H1 (cell line): ENCODE measurements at regions not wholly inside any gene's neighbourhood (a gene's known extent, or its start where the extent isn't known, plus 50 kb on each side); places are given as distances from the start of the nearest gene placed in this dataset.

ENCODE experiments used
- CTCF ChIA-PET: fragments of 300-600 bp; sonication (Branson Sonifier 250); formaldehyde crosslinking; loops from one replicate; lab custom pipeline; 2021; ENCODE audit not compliant: partially characterized antibody; lab: Charles Lee
- POLR2A ChIA-PET: fragments of 300-600 bp; sonication (Branson Sonifier 250); formaldehyde crosslinking; loops from one replicate; lab custom pipeline; 2021; ENCODE audit warnings: inconsistent platforms; ENCODE audit not compliant: partially characterized antibody; lab: Charles Lee
- DNase-seq, 2 experiments: peaks; one replicate each; pipeline versions ENCODE4 v3.0.0 to v3.0.0-alpha.2; 2010 to 2022; ENCODE audit warnings: low spot score in 2 of 2, low read depth in 1 of 2, mixed read lengths in 1 of 2
- FAIRE-seq: peaks from 2 replicates; lab custom pipeline; 2011; peaks lifted over from hg19 to GRCh38; lab: Jason Lieb, UNC
- H2AFZ ChIP-seq: 2 replicates; pipeline ENCODE4 v1.8.1; 2012; ENCODE audit warnings: low read length, inconsistent platforms
- H2AK5ac ChIP-seq: 2 replicates; pipeline ENCODE4 v1.6.1; 2013; ENCODE audit warnings: low read depth, low read length
- H2BK120ac ChIP-seq: replicated peaks from 2 replicates; pipeline ENCODE3; 2013; ENCODE audit warnings: low read depth, low read length, inconsistent platforms
- H2BK12ac ChIP-seq: 2 replicates; pipeline ENCODE4 v1.6.1; 2013; ENCODE audit warnings: low read depth, low read length
- H2BK15ac ChIP-seq: 2 replicates; pipeline ENCODE4 v1.6.1; 2013; ENCODE audit warnings: low read length
- H2BK20ac ChIP-seq: 2 replicates; pipeline ENCODE4 v1.6.1; 2013; ENCODE audit warnings: low read length
- H2BK5ac ChIP-seq: 2 replicates; pipeline ENCODE4 v1.6.1; 2013; ENCODE audit warnings: low read depth, low read length
- H3K14ac ChIP-seq: 2 replicates; pipeline ENCODE4 v1.6.1; 2013; ENCODE audit warnings: inconsistent platforms; ENCODE audit not compliant: insufficient read length
- H3K18ac ChIP-seq: 2 replicates; pipeline ENCODE4 v1.6.1; 2013; ENCODE audit warnings: low read length; ENCODE audit errors: extremely low read depth
- H3K23ac ChIP-seq: 2 replicates; pipeline ENCODE4 v1.6.1; 2013; ENCODE audit warnings: inconsistent platforms; ENCODE audit not compliant: insufficient read length
- H3K23me2 ChIP-seq: 2 replicates; pipeline ENCODE4 v1.6.1; 2013; ENCODE audit warnings: low read depth, low read length
- H3K27ac ChIP-seq: 2 replicates; pipeline ENCODE4 v1.6.1; 2011; ENCODE audit warnings: low read depth, low read length, inconsistent platforms
- H3K27me3 ChIP-seq, 4 experiments: replicated peaks in 1 of 4; 1 replicate in 1 of 4; 2 replicates in 3 of 4; pipeline versions ENCODE4 v1.6.1 to v1.8.1; 2011 to 2013; ENCODE audit warnings: low read length in 3 of 4, mild to moderate bottlenecking in 3 of 4, inconsistent platforms in 2 of 4, mixed read lengths in 2 of 4, moderate library complexity in 1 of 4; ENCODE audit not compliant: control insufficient read depth in 3 of 4, insufficient read depth in 3 of 4; ENCODE audit errors: extremely low read depth in 1 of 4
- H3K36me3 ChIP-seq, 4 experiments: 2 replicates each; pipeline versions ENCODE4 v1.6.1 to v1.8.1; 2011 to 2013; ENCODE audit warnings: mild to moderate bottlenecking in 4 of 4, low read length in 3 of 4, moderate library complexity in 2 of 4, control low read depth in 1 of 4, inconsistent platforms in 1 of 4; ENCODE audit not compliant: insufficient read depth in 4 of 4, control insufficient read depth in 2 of 4
- H3K4ac ChIP-seq: replicated peaks from 2 replicates; pipeline ENCODE3; 2013; ENCODE audit warnings: low read length, low read depth, mixed read lengths, inconsistent platforms; ENCODE audit not compliant: insufficient read length
- H3K4me1 ChIP-seq, 4 experiments: replicated peaks in 1 of 4; 1 replicate in 1 of 4; 2 replicates in 3 of 4; pipeline versions ENCODE4 v1.6.1 to v1.8.1; 2011 to 2013; ENCODE audit warnings: low read length in 3 of 4, inconsistent platforms in 2 of 4, mixed read lengths in 1 of 4; ENCODE audit not compliant: insufficient read depth in 4 of 4, control insufficient read depth in 3 of 4
- H3K4me2 ChIP-seq, 2 experiments: 2 replicates each; pipeline versions ENCODE4 v1.6.1 to v1.8.1; 2011 to 2013; ENCODE audit warnings: low read depth in 2 of 2, low read length in 2 of 2, control low read depth in 1 of 2, inconsistent platforms in 1 of 2, mild to moderate bottlenecking in 1 of 2; ENCODE audit not compliant: insufficient read depth in 1 of 2
- H3K4me3 ChIP-seq, 4 experiments: fragments of 200-600, 300-600 bp in 1 of 4; sonication (generic), shearing (Covaris generic), sonication (Bioruptor Twin) in 1 of 4; 2 replicates each; pipeline versions ENCODE4 v1.5.1 to v1.8.1; 2011 to 2016; ENCODE audit warnings: low read length in 4 of 4, low read depth in 3 of 4, control low read depth in 2 of 4, inconsistent platforms in 2 of 4, mild to moderate bottlenecking in 2 of 4, mixed read lengths in 1 of 4, moderate library complexity in 1 of 4; ENCODE audit not compliant: insufficient read depth in 2 of 4; ENCODE audit errors: extremely low read depth in 1 of 4
- H3K56ac ChIP-seq: replicated peaks from 2 replicates; pipeline ENCODE3; 2013; ENCODE audit warnings: low read depth, mild to moderate bottlenecking, mixed read lengths, low read length, inconsistent platforms; ENCODE audit not compliant: insufficient read length
- H3K79me1 ChIP-seq: 2 replicates; pipeline ENCODE4 v1.6.1; 2013; ENCODE audit warnings: low read depth, low read length, control low read depth
- H3K79me2 ChIP-seq, 2 experiments: 2 replicates each; pipeline versions ENCODE4 v1.6.1 to v1.8.1; 2012 to 2013; ENCODE audit warnings: low read length in 2 of 2, mild to moderate bottlenecking in 2 of 2, inconsistent platforms in 1 of 2; ENCODE audit not compliant: insufficient read depth in 2 of 2, control insufficient read depth in 1 of 2
- H3K9ac ChIP-seq, 4 experiments: replicated peaks in 1 of 4; 1 replicate in 1 of 4; 2 replicates in 3 of 4; pipeline versions ENCODE4 v1.6.1 to v1.8.1; 2011 to 2013; ENCODE audit warnings: low read depth in 3 of 4, low read length in 3 of 4, control low read depth in 2 of 4, mild to moderate bottlenecking in 2 of 4, moderate library complexity in 2 of 4, inconsistent platforms in 1 of 4; ENCODE audit errors: extremely low read depth in 1 of 4
- H3K9me3 ChIP-seq, 2 experiments: 2 replicates each; pipeline versions ENCODE4 v1.6.1 to v1.8.1; 2012 to 2013; ENCODE audit warnings: mild to moderate bottlenecking in 2 of 2, moderate library complexity in 2 of 2, control low read depth in 1 of 2, inconsistent platforms in 1 of 2, low read depth in 1 of 2, low read length in 1 of 2, mixed read lengths in 1 of 2; ENCODE audit not compliant: insufficient read depth in 2 of 2
- H4K20me1 ChIP-seq, 2 experiments: replicated peaks in 1 of 2; 2 replicates each; pipeline versions ENCODE3 to v1.8.1; 2011 to 2013; ENCODE audit warnings: inconsistent platforms in 2 of 2, low read length in 2 of 2, mild to moderate bottlenecking in 1 of 2; ENCODE audit not compliant: insufficient read depth in 2 of 2, control insufficient read depth in 1 of 2
- H4K5ac ChIP-seq: 2 replicates; pipeline ENCODE4 v1.6.1; 2013; ENCODE audit warnings: low read length, low read depth, mixed read lengths, inconsistent platforms; ENCODE audit not compliant: insufficient read length
- H4K8ac ChIP-seq: 2 replicates; pipeline ENCODE4 v1.8.0; 2013; ENCODE audit warnings: mild to moderate bottlenecking, moderate library complexity, low read length, inconsistent platforms; ENCODE audit not compliant: insufficient read depth; ENCODE audit errors: extremely low read depth
- H4K91ac ChIP-seq: replicated peaks from 2 replicates; pipeline ENCODE3; 2013; ENCODE audit warnings: low read length, mixed read lengths, inconsistent platforms; ENCODE audit not compliant: insufficient read length
- BACH1 ChIP-seq: IDR thresholded peaks from 2 replicates; pipeline ENCODE4 v1.6.1; 2012; ENCODE audit warnings: low read length, improper control_type of control experiment
- EZH2 ChIP-seq: fragments of 200-600 bp; sonication (generic); IDR thresholded peaks from 2 replicates; pipeline ENCODE4 v1.7.1; 2012; ENCODE audit warnings: low read depth, mild to moderate bottlenecking, moderate library complexity, low read length, inconsistent platforms; ENCODE audit not compliant: severe bottlenecking
- FOSL1 ChIP-seq: IDR thresholded peaks from 2 replicates; pipeline ENCODE4 v1.6.1; 2011; ENCODE audit warnings: mild to moderate bottlenecking, low read depth, low read length, moderate library complexity; ENCODE audit not compliant: insufficient read depth
- GABPA ChIP-seq: IDR thresholded peaks from 2 replicates; pipeline ENCODE4 v1.6.1; 2011; ENCODE audit warnings: mild to moderate bottlenecking, low read length, moderate library complexity, borderline replicate concordance; ENCODE audit not compliant: insufficient read depth
- HDAC6 ChIP-seq: IDR thresholded peaks from one replicate; pipeline ENCODE4 v1.7.1; 2012; ENCODE audit warnings: low read depth, mild to moderate bottlenecking, inconsistent platforms, low read length, moderate library complexity
- KDM1A ChIP-seq: fragments of 200-600, 300-600 bp; sonication (generic); IDR thresholded peaks from 2 replicates; pipeline ENCODE4 v1.7.1; 2016; ENCODE audit warnings: mild to moderate bottlenecking, low read length, borderline replicate concordance
- SIN3A ChIP-seq, 2 experiments: IDR thresholded peaks in 1 of 2; conservative IDR thresholded peaks in 1 of 2; 2 replicates each; pipeline ENCODE4 v1.6.1; 2011 to 2012; ENCODE audit warnings: low read length in 2 of 2, improper control_type of control experiment in 1 of 2, low read depth in 1 of 2, mild to moderate bottlenecking in 1 of 2
- TF ChIP-seq, protein P1 (sequence below): IDR thresholded peaks from 2 replicates; pipeline ENCODE4 v1.6.1; 2012; ENCODE audit warnings: low read length, inconsistent platforms
- TF ChIP-seq, protein P2 (sequence below): IDR thresholded peaks from 2 replicates; pipeline ENCODE4 v1.6.1; 2011; ENCODE audit warnings: low read length, improper control_type of control experiment

DNA sequence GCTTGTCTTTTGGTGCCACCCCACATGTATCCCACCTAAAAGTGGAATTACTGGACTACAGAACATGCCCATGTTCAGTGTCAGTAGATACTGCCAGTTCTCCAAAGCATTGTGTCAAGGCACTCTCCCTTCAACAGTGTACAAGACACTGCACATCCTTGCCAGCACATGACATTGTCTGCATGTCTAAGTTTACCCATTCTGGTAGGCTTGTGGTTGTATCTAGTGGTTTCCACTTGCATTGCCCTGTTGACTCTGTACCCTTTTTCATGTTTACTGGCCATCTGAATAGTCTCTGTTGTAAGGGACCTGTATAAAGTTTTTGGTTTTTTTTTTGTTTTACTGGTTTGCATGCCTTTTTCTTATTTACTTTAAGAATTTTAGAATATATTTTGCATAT, 222.4 kb upstream of the CNR1 start (continued):
- no peak for TF ChIP-seq GABPA
- TF ChIP-seq, all 59 proteins: peak for 0

DNA sequence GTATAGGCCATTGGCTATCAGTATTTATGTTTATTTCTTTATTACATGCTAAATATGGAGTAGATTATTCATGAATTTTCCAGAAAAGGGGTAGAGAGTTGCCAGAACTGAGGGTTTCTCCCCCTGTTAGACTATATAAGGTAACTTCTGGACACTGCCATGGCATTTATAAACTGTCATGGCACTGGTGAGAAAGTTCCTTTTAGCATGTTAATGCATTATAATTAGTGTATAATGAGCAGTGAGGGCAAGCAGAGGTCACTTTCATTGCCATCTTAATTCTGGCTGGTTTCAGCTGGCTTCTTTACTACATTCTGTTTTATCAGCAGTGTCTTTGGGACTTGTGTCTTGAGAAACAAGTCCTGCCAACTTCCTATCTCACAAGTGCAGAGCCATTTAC, 220.0 kb upstream of the CNR1 start:
- Histone ChIP-seq H2BK5ac (no peak overlapping the region), H2AFZ (no peak overlapping the region), H3K79me1 (no peaks in the 10 kb centered on the region), H2BK20ac (no peak overlapping the region), H3K4me1 (peaks cover 0 to 6% (median under 1%) of the 10 kb centered on the region in 4 experiments; a peak in 2 of 7 replicates), H3K27ac (no peak overlapping the region), H3K9me3 (peaks cover 0 to 3% of the 10 kb centered on the region in 2 experiments; a peak in 1 of 4 replicates), H3K36me3 (no peaks in the 10 kb centered on the region), H3K79me2 (no peaks in the 10 kb centered on the region), H3K4me3 (no peak overlapping the region), H4K20me1 (no peaks in the 10 kb centered on the region), H3K9ac (no peak overlapping the region), H4K91ac (no peak overlapping the region), H2BK12ac (no peak overlapping the region), H2BK120ac (no peak overlapping the region), H3K14ac (no peak overlapping the region), H3K23ac (no peak overlapping the region), H4K5ac (no peak overlapping the region), H3K23me2 (no peaks in the 10 kb centered on the region), H3K4me2 (no peak overlapping the region), H3K27me3 (peaks cover 0 to 1% (median 0%) of the 10 kb centered on the region in 4 experiments; a peak in 1 of 7 replicates), H4K8ac (no peak overlapping the region), H2AK5ac (no peak overlapping the region), H3K4ac (no peak overlapping the region), H2BK15ac (no peak overlapping the region), H3K18ac (no peak overlapping the region), H3K56ac (no peak overlapping the region)
- ChIA-PET POLR2A (no interaction called here), CTCF (no interaction called here)
- no peak for DNase-seq
- FAIRE-seq, result no peak
- TF ChIP-seq SIN3A (conservative IDR thresholded peaks at IDR 0.05 in 1 of 2, IDR thresholded peaks at IDR 0.05 in 1 of 2; ENCODE audit: low read depth in 1 of 2, low read length in 2 of 2) (no peak), FOSL1 (no peak), KDM1A (no peak), GABPA (no peak), BACH1 (no peak), HDAC6 (no peak), EZH2 (no peak)
- TF ChIP-seq, protein P1, sequence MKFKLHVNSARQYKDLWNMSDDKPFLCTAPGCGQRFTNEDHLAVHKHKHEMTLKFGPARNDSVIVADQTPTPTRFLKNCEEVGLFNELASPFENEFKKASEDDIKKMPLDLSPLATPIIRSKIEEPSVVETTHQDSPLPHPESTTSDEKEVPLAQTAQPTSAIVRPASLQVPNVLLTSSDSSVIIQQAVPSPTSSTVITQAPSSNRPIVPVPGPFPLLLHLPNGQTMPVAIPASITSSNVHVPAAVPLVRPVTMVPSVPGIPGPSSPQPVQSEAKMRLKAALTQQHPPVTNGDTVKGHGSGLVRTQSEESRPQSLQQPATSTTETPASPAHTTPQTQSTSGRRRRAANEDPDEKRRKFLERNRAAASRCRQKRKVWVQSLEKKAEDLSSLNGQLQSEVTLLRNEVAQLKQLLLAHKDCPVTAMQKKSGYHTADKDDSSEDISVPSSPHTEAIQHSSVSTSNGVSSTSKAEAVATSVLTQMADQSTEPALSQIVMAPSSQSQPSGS, result no peak
- TF ChIP-seq, protein P2, sequence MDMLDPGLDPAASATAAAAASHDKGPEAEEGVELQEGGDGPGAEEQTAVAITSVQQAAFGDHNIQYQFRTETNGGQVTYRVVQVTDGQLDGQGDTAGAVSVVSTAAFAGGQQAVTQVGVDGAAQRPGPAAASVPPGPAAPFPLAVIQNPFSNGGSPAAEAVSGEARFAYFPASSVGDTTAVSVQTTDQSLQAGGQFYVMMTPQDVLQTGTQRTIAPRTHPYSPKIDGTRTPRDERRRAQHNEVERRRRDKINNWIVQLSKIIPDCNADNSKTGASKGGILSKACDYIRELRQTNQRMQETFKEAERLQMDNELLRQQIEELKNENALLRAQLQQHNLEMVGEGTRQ, result no peak
